HG02759 (cell line): ENCODE measurements at regions not wholly inside any gene's neighbourhood (a gene's known extent, or its start where the extent isn't known, plus 50 kb on each side); places are given as distances from the start of the nearest gene placed in this dataset.
A peak's percentile ranks its signal among the peaks of the same experiment; 100 is the strongest.

Experiments used
- ATAC-seq: cut with Tn5 transposase; IDR thresholded peaks from one replicate; pipeline ENCODE4 v1.9.1; 2021; ENCODE audit warnings: mild to moderate bottlenecking, moderate library complexity; ENCODE audit not compliant: unreplicated experiment

DNA sequence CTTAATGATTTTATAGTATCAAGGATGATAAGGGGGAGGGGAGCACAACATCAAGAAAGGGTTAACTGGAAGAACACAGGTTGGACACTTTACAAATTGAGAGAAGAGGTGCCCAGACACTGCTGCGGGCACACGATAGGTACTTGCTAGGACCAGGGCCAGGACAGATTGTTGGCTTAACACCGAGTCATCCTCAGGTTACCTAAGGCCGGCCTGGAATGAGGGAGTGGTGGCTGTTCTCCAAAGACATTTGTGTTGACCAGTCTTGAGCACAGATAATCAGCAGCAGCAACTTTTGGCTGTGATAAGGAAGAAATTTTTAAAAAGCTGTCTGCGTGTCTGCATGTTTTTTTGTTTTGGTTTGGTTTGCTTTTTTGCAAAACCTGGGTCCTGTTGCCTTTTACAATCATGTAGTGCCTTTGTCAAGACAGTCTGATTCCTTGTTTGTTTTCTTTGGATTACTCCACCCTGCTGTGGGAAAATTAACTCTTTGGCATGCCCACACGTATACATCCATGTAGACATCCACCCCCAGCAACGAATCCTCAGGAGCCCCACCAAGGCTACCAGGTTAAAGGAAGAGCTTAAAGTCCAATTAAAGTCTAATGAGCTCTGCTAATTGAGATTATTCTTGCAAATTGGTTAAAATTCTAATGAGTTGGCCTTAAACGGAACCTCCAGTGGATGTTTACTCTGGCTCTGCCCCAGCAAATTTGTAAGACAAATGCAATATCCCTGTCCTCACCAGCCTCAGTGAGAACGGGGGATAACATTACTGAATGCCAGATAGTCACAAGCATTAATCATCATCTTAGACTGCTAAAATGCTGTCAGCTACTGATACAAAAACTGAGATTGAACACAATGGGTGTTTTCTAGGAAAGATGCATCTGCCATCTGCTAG, 382.3 kb downstream of the ACTL7B start:
- ATAC-seq = no peak

GRCh38 chr9:108469654-108470053, 386.1 kb downstream of the ACTL7B start:
- ATAC-seq = no peak

DNA sequence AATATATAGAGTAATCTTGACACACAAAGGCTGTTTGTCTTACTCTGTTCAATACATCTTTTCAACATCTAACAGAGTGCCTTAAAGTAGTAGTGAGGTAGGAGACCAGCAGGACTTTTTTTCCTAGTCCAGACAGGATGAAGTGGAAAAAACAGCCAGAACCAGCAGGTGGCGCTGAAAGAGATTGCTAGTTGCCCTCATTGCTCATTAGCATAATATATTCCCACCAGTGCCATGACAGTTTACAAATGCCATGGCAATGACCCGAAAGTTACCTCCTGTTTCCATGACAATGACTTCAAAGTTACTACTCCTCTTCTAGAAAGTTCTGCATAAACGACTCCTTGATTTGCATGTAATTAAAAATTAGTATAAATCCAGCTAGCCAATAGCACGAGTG, 387.4 kb downstream of the ACTL7B start:
- ATAC-seq = peak; percentile 71

GRCh38 chr9:108467653-108468324, 388.0 kb downstream of the ACTL7B start:
- no peak for ATAC-seq

DNA sequence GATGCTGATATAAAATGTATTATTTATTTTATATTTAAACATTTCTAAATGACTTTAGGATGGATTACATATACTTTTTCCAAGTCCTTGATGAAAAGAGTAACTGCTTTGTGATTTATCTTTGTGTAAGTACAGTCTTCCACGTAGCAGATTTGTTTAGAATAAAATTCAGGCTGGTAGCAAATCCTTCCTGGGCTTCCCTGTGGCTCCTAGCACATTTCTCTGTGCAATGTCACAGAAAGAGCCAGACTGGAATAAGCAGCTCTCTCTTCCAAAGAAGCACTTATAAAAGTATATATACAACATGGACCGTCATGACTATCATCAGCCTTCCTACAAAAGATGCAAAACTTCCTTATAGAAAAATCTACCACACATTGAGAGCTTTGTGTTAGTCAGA, 388.6 kb downstream of the ACTL7B start:
- no peak for ATAC-seq

DNA sequence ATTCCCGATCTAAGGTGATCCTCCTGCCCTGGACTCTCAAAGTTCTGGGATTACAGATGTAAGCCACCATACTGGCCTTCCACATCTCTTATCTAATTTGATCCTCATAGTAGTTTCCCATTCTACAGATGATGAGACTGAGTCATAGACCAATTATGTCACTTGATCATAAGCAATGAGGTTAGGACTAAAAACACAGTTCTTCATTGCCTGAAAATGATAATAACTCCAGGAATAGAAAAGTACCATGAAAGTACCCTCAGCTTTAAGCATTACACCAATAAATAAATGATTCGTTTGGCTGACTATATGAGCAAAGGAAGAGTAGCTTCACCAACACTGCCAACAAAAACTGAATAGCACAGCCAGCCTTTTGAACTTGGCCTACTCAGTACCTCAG, 389.5 kb downstream of the ACTL7B start:
- no peak for ATAC-seq

DNA sequence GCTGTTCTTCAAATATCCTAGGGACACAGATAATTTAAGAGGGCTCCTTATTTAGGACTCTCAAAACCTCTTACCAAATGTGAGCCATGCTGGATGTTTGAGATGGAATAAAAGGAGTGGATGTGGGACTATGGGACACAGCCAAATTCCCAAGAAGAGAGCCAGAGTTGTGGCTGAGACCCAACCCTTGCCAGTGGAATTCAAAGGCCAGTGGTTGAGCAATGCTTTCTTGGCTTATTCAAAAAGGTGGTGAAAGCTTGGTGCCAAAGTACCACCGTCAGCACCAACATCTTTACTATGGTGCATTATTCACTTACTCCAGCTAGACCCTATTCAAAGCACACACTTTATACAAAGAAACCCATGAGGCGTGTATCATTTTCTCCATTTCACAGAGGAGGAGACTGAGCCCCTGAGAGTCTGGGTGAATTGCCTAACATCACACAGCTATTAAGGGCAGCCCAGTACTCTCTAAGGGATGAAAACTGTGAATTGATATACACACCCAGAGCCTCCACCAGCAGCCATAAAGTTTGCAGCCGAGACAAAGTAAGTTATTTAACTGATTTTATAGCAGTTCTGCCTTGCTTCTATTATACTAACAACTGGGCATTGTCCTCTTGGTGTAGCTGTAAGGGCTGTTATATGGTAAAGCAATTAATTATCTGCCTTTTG, 391.7 kb downstream of the ACTL7B start:
- ATAC-seq = no peak

DNA sequence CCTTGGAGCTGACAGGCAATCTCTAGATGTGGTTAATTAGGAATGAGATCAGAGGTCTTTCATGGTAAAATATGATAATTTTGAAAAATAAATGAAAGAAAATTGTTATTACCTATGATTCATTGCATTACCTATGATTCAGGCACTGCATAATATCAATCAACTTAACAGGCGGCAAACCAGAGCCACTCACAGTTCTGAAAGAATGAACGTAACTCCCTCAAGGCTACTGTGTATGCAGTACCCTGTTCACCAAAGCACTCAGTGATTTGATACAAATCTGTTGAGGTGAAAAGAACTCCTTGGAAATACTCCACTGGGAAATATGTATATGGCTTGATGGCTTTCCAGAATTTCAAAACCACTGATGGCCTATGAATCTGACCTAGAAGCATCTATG, 398.9 kb downstream of the ACTL7B start:
- ATAC-seq = no peak

- ATAC-seq = no peak
These were observed 410.2 kb downstream of the ACTL7B start for GRCh38 chr9:108445431-108446071.

GRCh38 chr9:108444400-108445358, 411.1 kb downstream of the ACTL7B start:
- no peak for ATAC-seq

DNA sequence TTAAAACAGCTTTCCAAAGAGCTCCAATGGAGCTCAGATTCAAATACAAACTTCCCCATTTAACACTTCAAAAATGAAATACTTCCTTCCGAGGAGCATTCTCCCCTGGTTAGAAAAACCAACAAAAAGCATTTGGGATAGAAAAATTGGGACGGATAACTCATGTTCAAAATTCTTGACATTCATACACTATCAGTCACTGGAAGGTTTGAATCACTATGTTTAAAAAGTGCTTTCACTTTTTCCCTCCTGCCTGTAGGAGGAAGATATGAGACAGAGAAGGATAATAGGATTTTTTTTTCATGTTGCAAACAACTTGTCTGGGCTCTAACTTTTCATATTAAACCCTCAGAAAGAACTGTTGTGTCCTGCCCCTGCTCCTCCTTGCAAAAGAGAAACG, 412.0 kb downstream of the ACTL7B start:
- ATAC-seq = no peak

GRCh38 chr9:108443019-108443633, 412.7 kb downstream of the ACTL7B start:
- ATAC-seq = no peak

DNA sequence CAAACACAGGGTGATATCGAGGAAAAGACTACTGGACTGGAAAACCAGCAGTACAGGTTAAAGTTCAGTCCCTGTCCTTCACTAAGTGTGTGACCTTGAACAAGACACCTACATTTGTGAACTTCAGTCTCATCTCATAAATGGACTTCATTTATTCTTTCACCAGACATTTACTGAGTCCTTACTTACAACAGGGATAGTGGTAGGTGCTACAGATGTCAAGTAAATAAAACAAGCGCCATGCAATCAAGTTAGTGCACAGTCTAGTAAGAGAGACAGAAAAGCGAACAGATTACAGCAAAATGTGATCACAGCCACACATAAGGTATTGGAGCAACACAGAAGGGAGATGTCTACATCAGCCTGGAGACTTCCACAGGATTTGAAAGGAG, 413.2 kb downstream of the ACTL7B start:
- ATAC-seq = no peak

- ATAC-seq = no peak
These were observed 414.1 kb downstream of the ACTL7B start for GRCh38 chr9:108441726-108442125.

GRCh38 chr9:108441251-108441650, 414.5 kb downstream of the ACTL7B start:
- no peak for ATAC-seq

DNA sequence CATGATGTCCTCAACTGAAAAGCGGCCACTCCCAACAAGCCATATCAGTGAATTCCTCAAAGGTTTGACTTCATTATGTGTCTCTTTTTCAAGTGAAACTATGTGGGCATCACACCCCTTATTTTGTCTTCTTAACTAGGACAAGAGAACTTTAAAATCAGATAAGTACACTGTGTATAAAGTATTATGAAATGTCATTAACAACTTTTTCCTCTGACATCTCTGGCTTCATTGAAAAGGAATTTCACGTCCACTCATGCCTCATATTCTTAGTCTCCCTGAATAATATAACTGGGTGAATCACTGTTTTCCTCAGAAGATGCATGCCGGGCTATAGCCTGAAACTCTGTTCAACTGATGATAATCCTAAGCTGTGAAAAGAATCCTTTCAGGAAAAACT, 415.8 kb downstream of the ACTL7B start:
- no peak for ATAC-seq

DNA sequence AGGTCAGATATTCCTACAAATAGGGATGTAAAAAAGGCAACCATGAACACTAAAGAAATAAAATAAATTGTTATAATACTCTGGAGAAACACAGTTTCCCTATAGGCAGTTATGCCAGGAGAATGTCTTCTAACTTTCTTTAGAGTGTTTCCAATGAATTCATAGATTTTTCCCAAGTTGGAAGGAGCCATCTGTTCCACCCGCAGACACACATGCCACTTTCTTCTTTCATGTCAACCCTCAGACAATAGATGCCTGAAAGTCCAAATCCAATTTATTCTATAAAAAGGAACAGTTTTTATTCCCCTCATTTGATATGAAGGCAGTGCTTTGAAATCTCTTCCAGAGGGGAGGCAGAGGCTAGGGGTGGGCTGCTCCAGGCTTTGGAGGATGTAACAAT, 418.1 kb downstream of the ACTL7B start:
- ATAC-seq = no peak

DNA sequence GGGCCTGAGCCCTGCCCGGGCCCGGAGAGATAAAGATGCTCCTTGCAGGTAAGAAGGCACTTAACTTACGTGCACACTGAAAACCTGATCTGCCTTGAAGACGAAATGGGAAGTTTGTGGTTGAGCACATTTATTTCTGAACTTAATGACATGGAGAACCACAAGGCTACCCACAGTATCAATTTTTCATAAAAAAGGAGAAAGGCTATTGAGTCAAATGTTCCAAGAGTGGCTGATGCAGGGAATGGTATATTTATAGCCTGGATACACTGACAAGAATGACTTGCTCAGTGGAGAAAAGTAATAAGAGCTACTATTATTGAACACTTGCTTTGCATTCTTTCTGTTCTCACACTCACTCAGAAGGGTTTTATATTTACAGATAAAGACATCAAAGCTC, 419.3 kb downstream of the ACTL7B start:
- ATAC-seq = no peak

DNA sequence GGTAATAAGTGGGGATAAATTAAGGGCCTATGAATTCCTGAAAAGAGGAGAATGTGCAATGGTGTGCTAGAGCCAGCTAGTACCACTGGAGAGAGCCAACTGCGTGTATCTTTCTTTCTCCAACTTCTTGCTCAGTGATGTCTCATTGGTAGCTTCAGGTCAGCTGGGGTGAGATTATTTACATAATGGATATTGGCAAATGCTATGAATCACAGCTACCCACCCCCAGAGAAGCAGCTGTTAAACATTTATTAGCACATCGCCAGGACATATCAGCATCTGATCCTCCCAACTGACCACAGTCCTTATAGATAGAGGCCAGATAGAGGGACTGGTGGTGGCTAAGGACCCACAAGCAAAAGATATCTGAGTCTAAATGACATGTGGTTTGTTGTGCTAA, 421.3 kb downstream of the ACTL7B start:
- ATAC-seq = no peak

- ATAC-seq = no peak
These were observed 421.8 kb downstream of the ACTL7B start for GRCh38 chr9:108434036-108434435.
